ENCODE measurements at regions not wholly inside any gene's neighbourhood (a gene's known extent, or its start where the extent isn't known, plus 50 kb on each side); places are given as distances from the start of the nearest gene placed in this dataset.

DNA sequence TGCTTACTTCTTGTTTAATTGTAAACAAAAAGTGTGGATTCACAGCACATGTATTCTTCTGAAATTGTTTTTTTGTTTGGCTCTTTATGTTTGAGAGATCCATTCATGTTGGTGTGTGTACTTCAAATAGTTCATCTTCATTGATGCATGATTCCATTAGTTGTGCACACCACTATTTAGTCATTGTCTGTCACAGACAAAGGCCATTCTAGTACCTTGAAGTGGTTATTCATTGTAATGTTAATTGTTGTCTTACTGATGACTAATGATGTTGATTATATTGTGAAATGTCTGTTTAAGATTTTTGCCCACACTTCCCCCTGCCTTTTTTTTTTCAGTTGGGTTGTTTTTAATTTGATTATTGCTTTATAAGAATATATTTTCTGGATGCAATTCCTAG lies 391.3 kb downstream of the DIRAS2 start:
- TF ChIP-seq POLR2AphosphoS5 (IDR thresholded peaks at IDR 0.05): no peak
- TF ChIP-seq, protein P1, sequence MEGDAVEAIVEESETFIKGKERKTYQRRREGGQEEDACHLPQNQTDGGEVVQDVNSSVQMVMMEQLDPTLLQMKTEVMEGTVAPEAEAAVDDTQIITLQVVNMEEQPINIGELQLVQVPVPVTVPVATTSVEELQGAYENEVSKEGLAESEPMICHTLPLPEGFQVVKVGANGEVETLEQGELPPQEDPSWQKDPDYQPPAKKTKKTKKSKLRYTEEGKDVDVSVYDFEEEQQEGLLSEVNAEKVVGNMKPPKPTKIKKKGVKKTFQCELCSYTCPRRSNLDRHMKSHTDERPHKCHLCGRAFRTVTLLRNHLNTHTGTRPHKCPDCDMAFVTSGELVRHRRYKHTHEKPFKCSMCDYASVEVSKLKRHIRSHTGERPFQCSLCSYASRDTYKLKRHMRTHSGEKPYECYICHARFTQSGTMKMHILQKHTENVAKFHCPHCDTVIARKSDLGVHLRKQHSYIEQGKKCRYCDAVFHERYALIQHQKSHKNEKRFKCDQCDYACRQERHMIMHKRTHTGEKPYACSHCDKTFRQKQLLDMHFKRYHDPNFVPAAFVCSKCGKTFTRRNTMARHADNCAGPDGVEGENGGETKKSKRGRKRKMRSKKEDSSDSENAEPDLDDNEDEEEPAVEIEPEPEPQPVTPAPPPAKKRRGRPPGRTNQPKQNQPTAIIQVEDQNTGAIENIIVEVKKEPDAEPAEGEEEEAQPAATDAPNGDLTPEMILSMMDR (IDR thresholded peaks at IDR 0.05; ENCODE audit: poor library complexity, severe bottlenecking): no peak
- TF ChIP-seq REST (IDR thresholded peaks at IDR 0.05; ENCODE audit: borderline replicate concordance): no peak
